KMS-11 (cell line): ENCODE measurements at regions not wholly inside any gene's neighbourhood (a gene's known extent, or its start where the extent isn't known, plus 50 kb on each side); places are given as distances from the start of the nearest gene placed in this dataset.

ENCODE experiments used
- H2AFZ ChIP-seq: fragments of 200-600 bp; sonication (generic); 2 replicates; pipeline ENCODE4 v1.6.1; 2016; ENCODE audit warnings: antibody characterized with exemption, mixed run types, low read depth
- H3K27ac ChIP-seq: fragments of 200-600 bp; sonication (generic); 2 replicates; pipeline ENCODE4 v1.6.1; 2016; ENCODE audit warnings: mild to moderate bottlenecking, mixed run types
- H3K27me3 ChIP-seq: fragments of 200-600 bp; sonication (generic); 2 replicates; pipeline ENCODE4 v1.6.1; 2017; ENCODE audit warnings: mild to moderate bottlenecking, low read depth, mixed run types, moderate library complexity; ENCODE audit not compliant: insufficient read depth
- H3K36me3 ChIP-seq: fragments of 200-600 bp; sonication (generic); 2 replicates; pipeline ENCODE4 v1.6.1; 2017; ENCODE audit warnings: mild to moderate bottlenecking, mixed run types; ENCODE audit not compliant: insufficient read depth
- H3K4me1 ChIP-seq: fragments of 200-600 bp; sonication (generic); 2 replicates; pipeline ENCODE4 v1.6.1; 2016; ENCODE audit warnings: mild to moderate bottlenecking, low read depth, mixed run types; ENCODE audit not compliant: poor library complexity, severe bottlenecking
- H3K4me2 ChIP-seq: fragments of 200-600 bp; sonication (generic); 2 replicates; pipeline ENCODE4 v1.7.0; 2016; ENCODE audit warnings: mild to moderate bottlenecking, mixed run types
- H3K4me3 ChIP-seq: fragments of 200-600 bp; sonication (generic); IDR thresholded peaks from 2 replicates; pipeline ENCODE4 v1.6.1; 2017; ENCODE audit warnings: low read depth, low read length, mixed read lengths; ENCODE audit not compliant: insufficient read depth
- H3K79me2 ChIP-seq: fragments of 200-600 bp; sonication (generic); 2 replicates; pipeline ENCODE4 v1.6.1; 2016; ENCODE audit warnings: low read depth, mixed run types; ENCODE audit not compliant: insufficient read depth
- H3K9ac ChIP-seq: fragments of 200-600 bp; sonication (generic); 2 replicates; pipeline ENCODE4 v1.6.1; 2016; ENCODE audit warnings: mild to moderate bottlenecking, mixed run types
- H4K20me1 ChIP-seq: fragments of 200-600 bp; sonication (generic); 2 replicates; pipeline ENCODE4 v1.6.1; 2016; ENCODE audit warnings: mild to moderate bottlenecking, mixed run types; ENCODE audit not compliant: insufficient read depth
- CTCF ChIP-seq: fragments of 200-600 bp; sonication (generic); conservative IDR thresholded peaks from 2 replicates; pipeline ENCODE4 v1.6.1; 2017; ENCODE audit warnings: low read depth, mild to moderate bottlenecking, antibody characterized with exemption, low read length, moderate library complexity, mixed read lengths

- Histone ChIP-seq H3K4me1 (peaks cover 8% of the 10 kb centered on the region), H3K4me2 (no peak overlapping the region), H3K79me2 (no peaks in the 10 kb centered on the region), H3K27ac (no peak overlapping the region), H3K9ac (no peak overlapping the region), H3K4me3 (no peak overlapping the region), H3K27me3 (no peaks in the 10 kb centered on the region), H4K20me1 (no peaks in the 10 kb centered on the region), H2AFZ (no peak overlapping the region), H3K36me3 (no peaks in the 10 kb centered on the region)
- no peak for TF ChIP-seq CTCF
Measured at GRCh38 chr1:81142099-81142826, 658.5 kb upstream of the ADGRL2 start.

- TF ChIP-seq CTCF: no peak
- Histone ChIP-seq H3K36me3 (no peaks in the 10 kb centered on the region), H3K27me3 (no peaks in the 10 kb centered on the region), H3K4me3 (no peak overlapping the region), H3K9ac (no peak overlapping the region), H3K79me2 (no peaks in the 10 kb centered on the region), H2AFZ (no peak overlapping the region), H3K4me2 (no peak overlapping the region), H3K27ac (no peak overlapping the region), H4K20me1 (no peaks in the 10 kb centered on the region), H3K4me1 (peaks cover 8% of the 10 kb centered on the region)
Measured at GRCh38 chr1:81135524-81135923, 665.2 kb upstream of the ADGRL2 start.

- Histone ChIP-seq H4K20me1 (no peaks in the 10 kb centered on the region), H3K27me3 (no peaks in the 10 kb centered on the region), H3K9ac (no peak overlapping the region), H3K36me3 (no peaks in the 10 kb centered on the region), H3K27ac (no peak overlapping the region), H3K4me2 (no peak overlapping the region), H3K4me1 (peaks cover 22% of the 10 kb centered on the region), H3K4me3 (no peak overlapping the region), H2AFZ (no peak overlapping the region), H3K79me2 (no peaks in the 10 kb centered on the region)
- no peak for TF ChIP-seq CTCF
Measured at GRCh38 chr1:81129776-81130175, 671.0 kb upstream of the ADGRL2 start.

GRCh38 chr1:81129366-81129765 is 671.4 kb upstream of the ADGRL2 start:
- Histone ChIP-seq H3K4me2 (no peak overlapping the region), H3K4me1 (peaks cover 22% of the 10 kb centered on the region), H3K36me3 (no peaks in the 10 kb centered on the region), H3K79me2 (no peaks in the 10 kb centered on the region), H3K4me3 (no peak overlapping the region), H2AFZ (no peak overlapping the region), H3K27ac (no peak overlapping the region), H3K9ac (no peak overlapping the region), H3K27me3 (no peaks in the 10 kb centered on the region), H4K20me1 (no peaks in the 10 kb centered on the region)
- no peak for TF ChIP-seq CTCF
